HG03108 (cell line): ENCODE measurements at regions not wholly inside any gene's neighbourhood (a gene's known extent, or its start where the extent isn't known, plus 50 kb on each side); places are given as distances from the start of the nearest gene placed in this dataset.

Experiments
- ATAC-seq: cut with Tn5 transposase; IDR thresholded peaks from one replicate; pipeline ENCODE4 v1.9.1; 2021; ENCODE audit warnings: moderate library complexity; ENCODE audit not compliant: unreplicated experiment

DNA sequence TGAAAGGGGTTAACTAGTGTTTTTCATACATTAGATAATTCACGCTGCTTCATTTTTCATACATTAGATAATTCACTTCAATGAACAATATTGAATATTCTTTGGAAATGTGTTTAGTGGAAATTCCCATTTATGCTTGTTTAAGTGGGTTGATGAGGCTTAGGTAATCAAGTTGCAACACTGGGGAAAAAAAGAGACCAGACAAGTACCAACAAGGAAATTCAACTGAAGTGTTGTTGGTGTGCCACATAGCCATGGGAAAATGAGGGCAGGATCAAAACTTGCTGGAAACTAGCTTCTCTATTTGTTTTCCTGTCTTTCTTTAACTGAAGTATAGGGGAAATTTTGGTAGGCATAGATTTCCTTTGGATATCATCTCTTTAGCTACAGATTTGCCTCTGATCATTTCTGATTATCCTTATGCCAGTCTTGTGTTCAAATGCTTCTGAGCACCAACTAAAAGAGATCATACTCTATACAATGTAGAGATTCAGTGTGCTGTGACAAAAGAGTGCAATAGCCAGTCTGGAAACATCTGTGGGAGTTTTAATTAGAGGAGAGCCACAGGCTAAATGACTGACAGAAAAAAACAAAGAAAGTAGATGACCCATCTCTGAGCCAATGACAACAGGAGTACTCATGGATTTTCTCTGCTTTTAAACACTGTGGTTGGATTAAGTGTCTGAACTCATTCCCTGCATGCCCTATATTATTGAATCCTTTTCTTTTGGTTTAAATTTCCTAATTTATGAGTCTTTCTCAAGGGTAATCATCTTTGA is 67.6 kb upstream of the CTSC start:
- ATAC-seq = no peak

DNA sequence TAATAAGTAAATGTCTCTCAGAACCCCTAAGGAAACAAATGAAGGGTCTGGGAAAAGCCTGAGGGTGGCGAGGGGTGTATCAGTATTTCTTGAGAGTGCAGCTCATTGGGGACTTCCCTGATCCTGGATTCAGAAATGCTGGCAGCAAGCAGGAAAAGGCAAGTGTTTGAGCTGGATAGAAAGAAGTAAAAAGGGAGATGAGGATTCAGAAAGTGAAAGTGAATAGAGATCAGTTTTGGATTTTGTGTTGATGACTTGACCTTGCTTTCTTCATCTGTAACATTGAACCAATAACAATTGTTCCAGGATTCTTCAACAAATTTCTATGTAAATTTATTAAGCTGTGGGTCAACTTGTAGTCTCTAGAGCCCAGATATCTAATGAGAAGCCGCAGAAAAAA is 66.9 kb upstream of the CTSC start:
- ATAC-seq = no peak

- ATAC-seq = no peak
These were observed 65.2 kb upstream of the CTSC start for GRCh38 chr11:88402784-88403183.

GRCh38 chr11:88402192-88402715 is 64.7 kb upstream of the CTSC start:
- ATAC-seq = no peak

- ATAC-seq = no peak
These were observed 61.4 kb upstream of the CTSC start for GRCh38 chr11:88398791-88399570.

GRCh38 chr11:88398372-88398771 is 60.8 kb upstream of the CTSC start:
- ATAC-seq = no peak

DNA sequence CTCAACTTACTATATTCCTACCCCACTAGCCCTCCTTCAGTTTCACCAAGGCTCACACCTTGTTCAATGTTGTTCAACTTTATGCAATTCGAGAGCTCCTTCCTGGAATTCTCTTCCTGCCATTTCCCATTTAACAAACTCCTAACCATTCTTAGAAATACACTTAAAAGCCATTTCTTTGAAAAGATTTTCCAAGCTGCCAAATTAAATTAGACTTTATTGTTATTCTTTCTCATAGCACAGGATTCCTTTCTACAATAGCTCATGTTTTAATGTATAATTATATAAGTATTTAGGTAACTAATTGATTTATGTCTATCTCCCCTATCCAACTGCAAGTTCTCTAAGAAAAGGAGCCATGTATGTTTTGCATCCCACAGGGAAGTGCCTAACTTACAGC is 52.7 kb upstream of the CTSC start:
- ATAC-seq = no peak

DNA sequence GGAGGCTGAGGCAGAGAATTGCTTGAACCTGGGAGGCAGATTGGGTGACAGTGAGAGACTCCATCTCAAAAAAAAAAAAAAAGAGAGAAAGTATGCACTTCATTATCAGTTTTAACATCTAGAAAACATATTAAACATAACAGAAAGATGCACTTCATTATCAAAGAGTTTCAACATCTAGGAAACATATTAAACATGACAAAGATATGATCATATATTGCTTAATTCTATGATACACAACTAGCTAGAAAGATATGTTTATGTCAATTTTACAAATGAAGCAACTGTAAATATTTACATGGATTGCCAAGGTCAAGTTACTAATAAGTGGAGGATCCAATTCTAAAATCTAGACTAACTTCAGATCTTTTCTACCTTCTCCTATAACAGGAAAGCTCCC is 50.4 kb upstream of the CTSC start:
- no peak for ATAC-seq
